AG08395 (cell line): ENCODE measurements at regions not wholly inside any gene's neighbourhood (a gene's known extent, or its start where the extent isn't known, plus 50 kb on each side); places are given as distances from the start of the nearest gene placed in this dataset.
"Not testable (repeated sequence)": the region's sequence is repeated elsewhere in the genome, so short reads cannot be mapped to it uniquely, and the experiment has no call there.

Source experiments
- DNase-seq: peaks from one replicate; pipeline ENCODE4 v3.0.0; 2012; ENCODE audit warnings: mixed read lengths, low spot score

GRCh38 chr9:36462245-36462644, 62.2 kb upstream of the RNF38 start:
- no peak for DNase-seq

- DNase-seq: peak; percentile 50
These were observed 61.3 kb upstream of the RNF38 start for GRCh38 chr9:36461323-36461722.

GRCh38 chr9:36458430-36458915, 58.4 kb upstream of the RNF38 start:
- not testable (repeated sequence) for DNase-seq

GRCh38 chr9:36457836-36458429, 57.9 kb upstream of the RNF38 start:
- DNase-seq: no peak

GRCh38 chr9:36456480-36457065, 56.5 kb upstream of the RNF38 start:
- no peak for DNase-seq

- DNase-seq: no peak
These were observed 51.9 kb upstream of the RNF38 start for GRCh38 chr9:36451949-36452348.

- DNase-seq: peak; percentile 54
These were observed 50.2 kb upstream of the RNF38 start for GRCh38 chr9:36450110-36450732.
